K562 (cell line): ENCODE measurements at regions not wholly inside any gene's neighbourhood (a gene's known extent, or its start where the extent isn't known, plus 50 kb on each side); places are given as distances from the start of the nearest gene placed in this dataset.

Experiments used
- RHOXF2B ChIP-seq: fragments of 250-450 bp; sonication (Bioruptor Pico); conservative IDR thresholded peaks from 2 replicates; pipeline ENCODE4 v1.5.1; 2021
- ZNF212 ChIP-seq: fragments of 450-650 bp; formaldehyde crosslinking; IDR thresholded peaks from 2 replicates; pipeline ENCODE4 v1.4.0; 2020; ENCODE audit warnings: mild to moderate bottlenecking
- ZNF384 ChIP-seq: IDR thresholded peaks from 2 replicates; pipeline ENCODE4 v1.6.1; 2012; ENCODE audit warnings: low read depth, low read length, improper control_type of control experiment
- ZNF830 ChIP-seq: fragments of 250-450 bp; sonication (Bioruptor Pico); IDR thresholded peaks from 2 replicates; pipeline ENCODE4 v1.5.0; 2021; ENCODE audit warnings: mild to moderate bottlenecking
- TF ChIP-seq, protein P1 (sequence below), 2 experiments: fragments of 450-650 bp; formaldehyde crosslinking in 1 of 2; IDR thresholded peaks; 2 replicates each; pipeline versions ENCODE4 v1.4.0 to v1.6.1; 2014 to 2020; ENCODE audit warnings: mild to moderate bottlenecking in 2 of 2, borderline replicate concordance in 1 of 2, low read depth in 1 of 2
- TF ChIP-seq, protein P2 (sequence below): fragments of 450-650 bp; IDR thresholded peaks from 2 replicates; pipeline ENCODE4 v1.6.1; 2016; ENCODE audit warnings: mild to moderate bottlenecking

DNA sequence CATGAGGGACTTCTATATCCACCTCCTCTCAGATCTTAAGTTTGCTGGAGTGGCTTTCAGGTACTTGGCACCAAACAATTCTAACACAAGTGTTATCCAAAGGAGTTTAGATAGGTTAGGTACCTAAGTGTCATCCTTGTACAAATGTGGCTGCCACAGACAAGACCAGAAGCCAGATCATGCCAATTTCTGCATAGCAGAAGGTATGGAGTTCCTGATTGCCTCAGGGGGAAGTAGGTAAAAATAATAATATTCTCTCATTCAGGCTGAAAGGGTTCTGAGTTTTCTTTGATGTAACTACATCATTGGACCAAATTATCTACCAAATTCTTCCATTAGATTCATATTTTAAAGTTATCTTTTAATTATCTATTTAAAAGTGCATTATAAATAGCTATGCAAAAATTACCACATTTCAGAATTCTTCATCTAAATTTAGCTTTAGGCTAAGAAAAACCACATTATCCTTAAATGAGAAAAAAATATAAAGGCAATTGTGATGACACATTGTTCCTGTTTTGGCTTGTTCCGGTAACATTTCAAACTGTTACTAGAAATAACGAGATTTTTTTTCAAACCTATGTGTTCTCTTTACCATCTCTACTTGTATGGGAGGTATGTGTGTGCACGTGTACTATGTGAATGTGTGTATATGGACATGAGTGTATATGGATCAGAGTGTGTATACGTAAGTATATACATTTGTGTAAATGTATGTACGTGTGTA, 66.2 kb upstream of the POU2AF2 start (continued):
- TF ChIP-seq, protein P1, sequence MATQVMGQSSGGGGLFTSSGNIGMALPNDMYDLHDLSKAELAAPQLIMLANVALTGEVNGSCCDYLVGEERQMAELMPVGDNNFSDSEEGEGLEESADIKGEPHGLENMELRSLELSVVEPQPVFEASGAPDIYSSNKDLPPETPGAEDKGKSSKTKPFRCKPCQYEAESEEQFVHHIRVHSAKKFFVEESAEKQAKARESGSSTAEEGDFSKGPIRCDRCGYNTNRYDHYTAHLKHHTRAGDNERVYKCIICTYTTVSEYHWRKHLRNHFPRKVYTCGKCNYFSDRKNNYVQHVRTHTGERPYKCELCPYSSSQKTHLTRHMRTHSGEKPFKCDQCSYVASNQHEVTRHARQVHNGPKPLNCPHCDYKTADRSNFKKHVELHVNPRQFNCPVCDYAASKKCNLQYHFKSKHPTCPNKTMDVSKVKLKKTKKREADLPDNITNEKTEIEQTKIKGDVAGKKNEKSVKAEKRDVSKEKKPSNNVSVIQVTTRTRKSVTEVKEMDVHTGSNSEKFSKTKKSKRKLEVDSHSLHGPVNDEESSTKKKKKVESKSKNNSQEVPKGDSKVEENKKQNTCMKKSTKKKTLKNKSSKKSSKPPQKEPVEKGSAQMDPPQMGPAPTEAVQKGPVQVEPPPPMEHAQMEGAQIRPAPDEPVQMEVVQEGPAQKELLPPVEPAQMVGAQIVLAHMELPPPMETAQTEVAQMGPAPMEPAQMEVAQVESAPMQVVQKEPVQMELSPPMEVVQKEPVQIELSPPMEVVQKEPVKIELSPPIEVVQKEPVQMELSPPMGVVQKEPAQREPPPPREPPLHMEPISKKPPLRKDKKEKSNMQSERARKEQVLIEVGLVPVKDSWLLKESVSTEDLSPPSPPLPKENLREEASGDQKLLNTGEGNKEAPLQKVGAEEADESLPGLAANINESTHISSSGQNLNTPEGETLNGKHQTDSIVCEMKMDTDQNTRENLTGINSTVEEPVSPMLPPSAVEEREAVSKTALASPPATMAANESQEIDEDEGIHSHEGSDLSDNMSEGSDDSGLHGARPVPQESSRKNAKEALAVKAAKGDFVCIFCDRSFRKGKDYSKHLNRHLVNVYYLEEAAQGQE (IDR thresholded peaks at IDR 0.05; ENCODE audit: borderline replicate concordance), result no peak
- TF ChIP-seq, protein P1 (CRISPR knock-in tag; IDR thresholded peaks at IDR 0.05; ENCODE audit: low read depth), result no peak
- TF ChIP-seq ZNF384, result no peak
- TF ChIP-seq ZNF212 (CRISPR knock-in tag), result no peak
- no peak for TF ChIP-seq ZNF830 (CRISPR knock-in tag)
- TF ChIP-seq, protein P2, sequence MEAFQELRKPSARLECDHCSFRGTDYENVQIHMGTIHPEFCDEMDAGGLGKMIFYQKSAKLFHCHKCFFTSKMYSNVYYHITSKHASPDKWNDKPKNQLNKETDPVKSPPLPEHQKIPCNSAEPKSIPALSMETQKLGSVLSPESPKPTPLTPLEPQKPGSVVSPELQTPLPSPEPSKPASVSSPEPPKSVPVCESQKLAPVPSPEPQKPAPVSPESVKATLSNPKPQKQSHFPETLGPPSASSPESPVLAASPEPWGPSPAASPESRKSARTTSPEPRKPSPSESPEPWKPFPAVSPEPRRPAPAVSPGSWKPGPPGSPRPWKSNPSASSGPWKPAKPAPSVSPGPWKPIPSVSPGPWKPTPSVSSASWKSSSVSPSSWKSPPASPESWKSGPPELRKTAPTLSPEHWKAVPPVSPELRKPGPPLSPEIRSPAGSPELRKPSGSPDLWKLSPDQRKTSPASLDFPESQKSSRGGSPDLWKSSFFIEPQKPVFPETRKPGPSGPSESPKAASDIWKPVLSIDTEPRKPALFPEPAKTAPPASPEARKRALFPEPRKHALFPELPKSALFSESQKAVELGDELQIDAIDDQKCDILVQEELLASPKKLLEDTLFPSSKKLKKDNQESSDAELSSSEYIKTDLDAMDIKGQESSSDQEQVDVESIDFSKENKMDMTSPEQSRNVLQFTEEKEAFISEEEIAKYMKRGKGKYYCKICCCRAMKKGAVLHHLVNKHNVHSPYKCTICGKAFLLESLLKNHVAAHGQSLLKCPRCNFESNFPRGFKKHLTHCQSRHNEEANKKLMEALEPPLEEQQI, result no peak
- no peak for TF ChIP-seq RHOXF2B
- TF ChIP-seq, all 486 proteins: peak for 0
